ENCODE measurements at regions not wholly inside any gene's neighbourhood (a gene's known extent, or its start where the extent isn't known, plus 50 kb on each side); places are given as distances from the start of the nearest gene placed in this dataset.

GRCh38 chr12:67765776-67766766, 117.5 kb downstream of the DYRK2 start (continued):
- TF ChIP-seq PRDM4 (CRISPR knock-in tag; IDR thresholded peaks at IDR 0.05; ENCODE audit: borderline replicate concordance) (no peak), ZNF784 (CRISPR knock-in tag; IDR thresholded peaks at IDR 0.05; ENCODE audit: borderline replicate concordance) (no peak)

- CTCF ChIA-PET (ENCODE audit: low intra/inter-chr PET ratio, low total read pairs) = no interaction called here
- no peak for ATAC-seq
These were observed 124.0 kb downstream of the DYRK2 start for GRCh38 chr12:67772267-67773169.

More at GRCh38 chr12:67772267-67773169, 124.0 kb downstream of the DYRK2 start:
- DNase-seq (ENCODE audit: low spot score) = no peak
- Histone ChIP-seq H3K27me3 (ENCODE audit: control insufficient read depth in 1 of 2, insufficient read depth in 2 of 2, low read length in 2 of 2) (no peaks in the 10 kb centered on the region), H2AFZ (ENCODE audit: low read length) (no peak overlapping the region), H4K20me1 (ENCODE audit: insufficient read depth, low read length) (no peaks in the 10 kb centered on the region), H3K36me3 (replicated peaks in 1 of 2; ENCODE audit: control insufficient read depth in 1 of 2, insufficient read depth in 2 of 2, low read length in 2 of 2) (no peaks in the 10 kb centered on the region), H3K9ac (ENCODE audit: insufficient read depth, low read depth, low read length) (no peak overlapping the region), H3K9me3 (ENCODE audit: low read length) (no peaks in the 10 kb centered on the region), H3K27ac (ENCODE audit: extremely low read length, insufficient read depth, low read length) (no peak overlapping the region), H3K4me2 (ENCODE audit: low read depth, low read length) (no peak overlapping the region), H3K4me1 (ENCODE audit: insufficient read depth, low read length) (no peaks in the 10 kb centered on the region), H3K4me3 (replicated peaks in 1 of 3; ENCODE audit: insufficient read depth in 1 of 3, low read depth in 2 of 3, low read length in 3 of 3) (no peak overlapping the region), H3K79me2 (ENCODE audit: insufficient read depth, low read length) (no peaks in the 10 kb centered on the region)
- POLR2A ChIA-PET = no interaction called here
- no TSS peak for BruUV-seq (replicated peaks)
- intact Hi-C loops (cut with micrococcal nuclease; ENCODE audit: unreplicated experiment) (no loop called here), in situ Hi-C loops (cut with HindIII; ENCODE audit: extremely low pct_ligation_motif_present, low pct_unique_long_range_greater_than_20kb) (no loop called here)
- no peak for FAIRE-seq
- 42% methylated on average over 7 of the region's 11 CpGs for WGBS (ENCODE audit: low lambda C conversion rate)
- no peak for TF ChIP-seq ZNF574 (CRISPR knock-in tag; IDR thresholded peaks at IDR 0.05)
